Right ventricle myocardium superior (tissue), 1 donor: ENCODE measurements at regions not wholly inside any gene's neighbourhood (a gene's known extent, or its start where the extent isn't known, plus 50 kb on each side); places are given as distances from the start of the nearest gene placed in this dataset.
A peak's percentile ranks its signal among the peaks of the same experiment; 100 is the strongest.
"Not testable (repeated sequence)": the region's sequence is repeated elsewhere in the genome, so short reads cannot be mapped to it uniquely, and the experiment has no call there.

ENCODE experiments used
- ATAC-seq: fragments of 200-7000 bp; cut with Tn5 transposase; one replicate; pipeline ENCODE4 v1.9.1; 2020; ENCODE audit warnings: mild to moderate bottlenecking; ENCODE audit not compliant: poor library complexity
- DNase-seq: peaks from one replicate; pipeline ENCODE4 v3.0.0-alpha.2; 2020
- intact Hi-C: fragments of 100-400 bp; cut with DNase I; formaldehyde crosslinking; loops from one replicate; pipeline ENCODE4 v1.11.2; 2022
- donor health status: DM: no; HTN: yes; CAD: no; lungs with severe emphysema.

GRCh38 chr12:19909418-19909817, 458.9 kb upstream of the PDE3A start:
- ATAC-seq (no peak), DNase-seq (no peak)
- intact Hi-C loops: no loop called here

GRCh38 chr12:19910681-19911080, 457.7 kb upstream of the PDE3A start:
- intact Hi-C loops: no loop called here
- no peak for DNase-seq
- no peak for ATAC-seq

GRCh38 chr12:19912991-19913390, 455.3 kb upstream of the PDE3A start:
- intact Hi-C loops: no loop called here
- no peak for DNase-seq
- no peak for ATAC-seq

GRCh38 chr12:19915392-19916195, 452.7 kb upstream of the PDE3A start:
- intact Hi-C loops: no loop called here
- DNase-seq: no peak
- ATAC-seq: peak; percentile 81

GRCh38 chr12:19916196-19916753, 452.1 kb upstream of the PDE3A start:
- ATAC-seq: peak; percentile 54
- intact Hi-C loops: no loop called here
- DNase-seq: no peak

GRCh38 chr12:19916974-19917373, 451.4 kb upstream of the PDE3A start:
- intact Hi-C loops: no loop called here
- no peak for DNase-seq
- no peak for ATAC-seq

- intact Hi-C loops, ATAC-seq, DNase-seq: not testable (repeated sequence)
Measured at GRCh38 chr12:19921716-19922115, 446.6 kb upstream of the PDE3A start.

GRCh38 chr12:19922717-19923116, 445.6 kb upstream of the PDE3A start:
- no peak for DNase-seq
- intact Hi-C loops: no loop called here

GRCh38 chr12:19924360-19924759, 444.0 kb upstream of the PDE3A start:
- DNase-seq: no peak
- intact Hi-C loops: no loop called here
- no peak for ATAC-seq

More at GRCh38 chr12:19922717-19923116, 445.6 kb upstream of the PDE3A start:
- ATAC-seq: no peak

GRCh38 chr12:19925841-19926240, 442.5 kb upstream of the PDE3A start:
- intact Hi-C loops: no loop called here
- DNase-seq (no peak), ATAC-seq (no peak)

- DNase-seq: no peak
- no peak for ATAC-seq
- intact Hi-C loops: no loop called here
Measured at GRCh38 chr12:19926266-19926665, 442.1 kb upstream of the PDE3A start.

- DNase-seq (no peak), ATAC-seq (no peak)
- intact Hi-C loops: no loop called here
Measured at GRCh38 chr12:19927661-19928060, 440.7 kb upstream of the PDE3A start.

- ATAC-seq: no peak
- DNase-seq: no peak
- intact Hi-C loops: no loop called here
Measured at GRCh38 chr12:19932413-19932812, 435.9 kb upstream of the PDE3A start.

GRCh38 chr12:19933924-19934323, 434.4 kb upstream of the PDE3A start:
- DNase-seq: no peak
- ATAC-seq: no peak
- intact Hi-C loops: no loop called here

GRCh38 chr12:19937161-19937560, 431.2 kb upstream of the PDE3A start:
- no peak for DNase-seq
- no peak for ATAC-seq
- intact Hi-C loops: no loop called here

GRCh38 chr12:19938031-19938430, 430.3 kb upstream of the PDE3A start:
- ATAC-seq (no peak), DNase-seq (no peak)
- intact Hi-C loops: no loop called here

GRCh38 chr12:19938491-19938890, 429.8 kb upstream of the PDE3A start:
- intact Hi-C loops: no loop called here
- ATAC-seq: no peak
- no peak for DNase-seq

GRCh38 chr12:19940267-19940666, 428.1 kb upstream of the PDE3A start:
- intact Hi-C loops: no loop called here
- ATAC-seq (no peak), DNase-seq (no peak)

- intact Hi-C loops: no loop called here
- DNase-seq: no peak
- ATAC-seq: no peak
Measured at GRCh38 chr12:19941096-19941495, 427.2 kb upstream of the PDE3A start.

- DNase-seq (no peak), ATAC-seq (peak; percentile 62)
- intact Hi-C loops: no loop called here
Measured at GRCh38 chr12:19945559-19946435, 422.5 kb upstream of the PDE3A start.
